HFF-Myc (cell line): ENCODE measurements at regions not wholly inside any gene's neighbourhood (a gene's known extent, or its start where the extent isn't known, plus 50 kb on each side); places are given as distances from the start of the nearest gene placed in this dataset.
"Not testable (repeated sequence)": the region's sequence is repeated elsewhere in the genome, so short reads cannot be mapped to it uniquely, and the experiment has no call there.

Source experiments
- DNase-seq: peaks from one replicate; pipeline ENCODE4 v3.0.0-alpha.2; 2011; ENCODE audit warnings: low read depth; ENCODE audit errors: extremely low read depth
- H3K4me3 ChIP-seq: replicated peaks from 2 replicates; pipeline ENCODE4 v1.5.1; 2011; ENCODE audit warnings: low read depth, mild to moderate bottlenecking, control low read depth, low read length
- CTCF ChIP-seq: IDR thresholded peaks from 2 replicates; pipeline ENCODE4 v1.5.1; 2012; ENCODE audit warnings: mild to moderate bottlenecking, low read depth, low read length, control low read depth; ENCODE audit errors: missing control alignments

- no peak overlapping the region for H3K4me3 ChIP-seq
- no peak for TF ChIP-seq CTCF
- no peak for DNase-seq
Measured at GRCh38 chr18:51260118-51260517, 62.6 kb upstream of the MEX3C start.

GRCh38 chr18:51266077-51266476 is 68.6 kb upstream of the MEX3C start:
- DNase-seq, H3K4me3 ChIP-seq: not testable (repeated sequence)

GRCh38 chr18:51266773-51267172 is 69.3 kb upstream of the MEX3C start:
- TF ChIP-seq CTCF, result no peak
- no peak overlapping the region for H3K4me3 ChIP-seq
- no peak for DNase-seq

GRCh38 chr18:51273437-51273836 is 76.0 kb upstream of the MEX3C start:
- no peak for DNase-seq
- H3K4me3 ChIP-seq, result no peak overlapping the region
- no peak for TF ChIP-seq CTCF

- no peak for DNase-seq
- no peak for TF ChIP-seq CTCF
- H3K4me3 ChIP-seq, result no peak overlapping the region
Measured at GRCh38 chr18:51275712-51276476, 78.4 kb upstream of the MEX3C start.

- peak; percentile 65 for TF ChIP-seq CTCF
- peak; percentile 7 for DNase-seq
- no peak overlapping the region for H3K4me3 ChIP-seq
Measured at GRCh38 chr18:51278045-51278649, 80.7 kb upstream of the MEX3C start.

GRCh38 chr18:51279367-51279984 is 82.0 kb upstream of the MEX3C start:
- no peak for TF ChIP-seq CTCF
- no peak overlapping the region for H3K4me3 ChIP-seq
- no peak for DNase-seq
